ENCODE measurements at regions not wholly inside any gene's neighbourhood (a gene's known extent, or its start where the extent isn't known, plus 50 kb on each side); places are given as distances from the start of the nearest gene placed in this dataset.

- intact Hi-C loops (cut with micrococcal nuclease), result no loop called here
- Mint-ChIP-seq H3K9me3 (peaks cover 0 to 6% (median 0%) of the 10 kb centered on the region in 11 donors), H3K4me1 (no peaks in the 10 kb centered on the region), H3K4me3 (no peak overlapping the region), H3K27me3 (no peaks in the 10 kb centered on the region), H3K27ac (no peak overlapping the region), H3K36me3 (no peaks in the 10 kb centered on the region)
- no peak overlapping the region for H3K27ac ChIP-seq (ENCODE audit: low read depth, low read length)
- POLR2A ChIA-PET, result no interaction called here
- H3K4me1 ChIP-seq (ENCODE audit: control insufficient read depth in 2 of 2, insufficient read depth in 2 of 2, low read length in 2 of 2), result no peaks in the 10 kb centered on the region
- no peaks in the 10 kb centered on the region for H3K36me3 ChIP-seq (ENCODE audit: control insufficient read depth in 2 of 3, insufficient read depth in 3 of 3, low read length in 3 of 3)
- no peaks in the 10 kb centered on the region for H3K9me3 ChIP-seq (ENCODE audit: control insufficient read depth in 2 of 3, low read length in 3 of 3)
- no peak for DNase-seq
- ATAC-seq, result no peak
- CTCF ChIA-PET, result no interaction called here
- H3K27me3 ChIP-seq (ENCODE audit: control insufficient read depth in 2 of 2, insufficient read depth in 2 of 2, low read length in 2 of 2), result no peaks in the 10 kb centered on the region
- no peak overlapping the region for H3K4me3 ChIP-seq (ENCODE audit: low read length)
These were observed 199.5 kb upstream of the FAM83B start for GRCh38 chr6:54646951-54647664.

GRCh38 chr6:54654381-54654780 lies 192.2 kb upstream of the FAM83B start:
- Mint-ChIP-seq H3K4me3 (no peak overlapping the region), H3K4me1 (no peaks in the 10 kb centered on the region), H3K36me3 (no peaks in the 10 kb centered on the region), H3K9me3 (peaks cover 0 to 20% (median 4%) of the 10 kb centered on the region in 11 donors), H3K27ac (no peak overlapping the region), H3K27me3 (no peaks in the 10 kb centered on the region)
- Histone ChIP-seq H3K27ac (ENCODE audit: low read depth, low read length) (no peak overlapping the region), H3K27me3 (ENCODE audit: control insufficient read depth in 2 of 2, insufficient read depth in 2 of 2, low read length in 2 of 2) (no peaks in the 10 kb centered on the region), H3K36me3 (ENCODE audit: control insufficient read depth in 2 of 3, insufficient read depth in 3 of 3, low read length in 3 of 3) (no peaks in the 10 kb centered on the region), H3K4me1 (ENCODE audit: control insufficient read depth in 2 of 2, insufficient read depth in 2 of 2, low read length in 2 of 2) (no peaks in the 10 kb centered on the region), H3K9me3 (ENCODE audit: control insufficient read depth in 2 of 3, low read length in 3 of 3) (no peaks in the 10 kb centered on the region), H3K4me3 (ENCODE audit: low read length) (no peak overlapping the region)
- ChIA-PET POLR2A (no interaction called here), CTCF (no interaction called here)
- ATAC-seq, result no peak
- no peak for DNase-seq
- intact Hi-C loops (cut with micrococcal nuclease), result no loop called here

GRCh38 chr6:54655162-54655561 lies 191.4 kb upstream of the FAM83B start:
- H3K4me1 ChIP-seq (ENCODE audit: control insufficient read depth in 2 of 2, insufficient read depth in 2 of 2, low read length in 2 of 2), result no peaks in the 10 kb centered on the region
- no peak overlapping the region for H3K27ac Mint-ChIP-seq
- H3K4me3 ChIP-seq (ENCODE audit: low read length), result no peak overlapping the region
- H3K4me3 Mint-ChIP-seq, result no peak overlapping the region
- H3K9me3 ChIP-seq (ENCODE audit: control insufficient read depth in 2 of 3, low read length in 3 of 3), result no peaks in the 10 kb centered on the region
- H3K27ac ChIP-seq (ENCODE audit: low read depth, low read length), result no peak overlapping the region
- H3K4me1 Mint-ChIP-seq, result no peaks in the 10 kb centered on the region
- H3K36me3 Mint-ChIP-seq, result no peaks in the 10 kb centered on the region
- H3K27me3 Mint-ChIP-seq, result no peaks in the 10 kb centered on the region
- CTCF ChIA-PET, result no interaction called here
- H3K27me3 ChIP-seq (ENCODE audit: control insufficient read depth in 2 of 2, insufficient read depth in 2 of 2, low read length in 2 of 2), result no peaks in the 10 kb centered on the region
- intact Hi-C loops (cut with micrococcal nuclease), result no loop called here
- DNase-seq, result no peak
- H3K9me3 Mint-ChIP-seq, result peaks cover 0 to 20% (median 3%) of the 10 kb centered on the region in 11 donors
- ATAC-seq, result no peak
- H3K36me3 ChIP-seq (ENCODE audit: control insufficient read depth in 2 of 3, insufficient read depth in 3 of 3, low read length in 3 of 3), result no peaks in the 10 kb centered on the region
- POLR2A ChIA-PET, result no interaction called here

- no peak overlapping the region for H3K27ac ChIP-seq (ENCODE audit: low read depth, low read length)
- CTCF ChIA-PET, result no interaction called here
- Mint-ChIP-seq H3K4me1 (no peaks in the 10 kb centered on the region), H3K9me3 (peaks cover 2 to 29% (median 8%) of the 10 kb centered on the region in 11 donors), H3K36me3 (no peaks in the 10 kb centered on the region), H3K27ac (no peak overlapping the region), H3K4me3 (no peak overlapping the region), H3K27me3 (no peaks in the 10 kb centered on the region)
- no peak for ATAC-seq
- no peaks in the 10 kb centered on the region for H3K36me3 ChIP-seq (ENCODE audit: control insufficient read depth in 2 of 3, insufficient read depth in 3 of 3, low read length in 3 of 3)
- POLR2A ChIA-PET, result no interaction called here
- no peaks in the 10 kb centered on the region for H3K4me1 ChIP-seq (ENCODE audit: control insufficient read depth in 2 of 2, insufficient read depth in 2 of 2, low read length in 2 of 2)
- H3K9me3 ChIP-seq (ENCODE audit: control insufficient read depth in 2 of 3, low read length in 3 of 3), result peaks cover 0 to 6% (median 0%) of the 10 kb centered on the region in 3 experiments
- no peaks in the 10 kb centered on the region for H3K27me3 ChIP-seq (ENCODE audit: control insufficient read depth in 2 of 2, insufficient read depth in 2 of 2, low read length in 2 of 2)
- intact Hi-C loops (cut with micrococcal nuclease), result no loop called here
- no peak overlapping the region for H3K4me3 ChIP-seq (ENCODE audit: low read length)
- DNase-seq, result no peak
These were observed 181.3 kb upstream of the FAM83B start for GRCh38 chr6:54665278-54665677.

- intact Hi-C loops (cut with micrococcal nuclease), result no loop called here
- ATAC-seq (no peak), DNase-seq (no peak)
- Histone ChIP-seq H3K36me3 (ENCODE audit: control insufficient read depth in 2 of 3, insufficient read depth in 3 of 3, low read length in 3 of 3) (no peaks in the 10 kb centered on the region), H3K9me3 (ENCODE audit: control insufficient read depth in 2 of 3, low read length in 3 of 3) (no peaks in the 10 kb centered on the region), H3K4me1 (ENCODE audit: control insufficient read depth in 2 of 2, insufficient read depth in 2 of 2, low read length in 2 of 2) (no peaks in the 10 kb centered on the region), H3K4me3 (ENCODE audit: low read length) (no peak overlapping the region), H3K27me3 (ENCODE audit: control insufficient read depth in 2 of 2, insufficient read depth in 2 of 2, low read length in 2 of 2) (no peaks in the 10 kb centered on the region), H3K27ac (ENCODE audit: low read depth, low read length) (no peak overlapping the region)
- Mint-ChIP-seq H3K4me1 (no peaks in the 10 kb centered on the region), H3K4me3 (no peak overlapping the region), H3K36me3 (no peaks in the 10 kb centered on the region), H3K27ac (no peak overlapping the region), H3K9me3 (peaks cover 0 to 16% (median 0%) of the 10 kb centered on the region in 11 donors), H3K27me3 (no peaks in the 10 kb centered on the region)
- ChIA-PET CTCF (no interaction called here), POLR2A (no interaction called here)
These were observed 166.0 kb upstream of the FAM83B start for GRCh38 chr6:54680531-54680930.

GRCh38 chr6:54681267-54681666 lies 165.3 kb upstream of the FAM83B start:
- intact Hi-C loops (cut with micrococcal nuclease), result no loop called here
- ATAC-seq, result no peak
- CTCF ChIA-PET, result no interaction called here

GRCh38 chr6:54681987-54682386 lies 164.6 kb upstream of the FAM83B start:
- ATAC-seq (no peak), DNase-seq (no peak)
- CTCF ChIA-PET, result no interaction called here
- no peaks in the 10 kb centered on the region for H3K36me3 ChIP-seq (ENCODE audit: control insufficient read depth in 2 of 3, insufficient read depth in 3 of 3, low read length in 3 of 3)
- POLR2A ChIA-PET, result no interaction called here
- Mint-ChIP-seq H3K27me3 (no peaks in the 10 kb centered on the region), H3K9me3 (peaks cover 0 to 13% (median 0%) of the 10 kb centered on the region in 11 donors), H3K4me1 (no peaks in the 10 kb centered on the region), H3K4me3 (no peak overlapping the region), H3K27ac (no peak overlapping the region), H3K36me3 (no peaks in the 10 kb centered on the region)
- H3K27me3 ChIP-seq (ENCODE audit: control insufficient read depth in 2 of 2, insufficient read depth in 2 of 2, low read length in 2 of 2), result no peaks in the 10 kb centered on the region
- H3K4me1 ChIP-seq (ENCODE audit: control insufficient read depth in 2 of 2, insufficient read depth in 2 of 2, low read length in 2 of 2), result no peaks in the 10 kb centered on the region
- H3K27ac ChIP-seq (ENCODE audit: low read depth, low read length), result no peak overlapping the region
- no peaks in the 10 kb centered on the region for H3K9me3 ChIP-seq (ENCODE audit: control insufficient read depth in 2 of 3, low read length in 3 of 3)
- intact Hi-C loops (cut with micrococcal nuclease), result no loop called here
- H3K4me3 ChIP-seq (ENCODE audit: low read length), result no peak overlapping the region

More at GRCh38 chr6:54681267-54681666, 165.3 kb upstream of the FAM83B start:
- Mint-ChIP-seq H3K27me3 (no peaks in the 10 kb centered on the region), H3K27ac (no peak overlapping the region), H3K4me1 (no peaks in the 10 kb centered on the region), H3K4me3 (no peak overlapping the region), H3K36me3 (no peaks in the 10 kb centered on the region), H3K9me3 (peaks cover 0 to 16% (median 0%) of the 10 kb centered on the region in 11 donors)
- POLR2A ChIA-PET, result no interaction called here
- no peak for DNase-seq
- Histone ChIP-seq H3K27me3 (ENCODE audit: control insufficient read depth in 2 of 2, insufficient read depth in 2 of 2, low read length in 2 of 2) (no peaks in the 10 kb centered on the region), H3K36me3 (ENCODE audit: control insufficient read depth in 2 of 3, insufficient read depth in 3 of 3, low read length in 3 of 3) (no peaks in the 10 kb centered on the region), H3K27ac (ENCODE audit: low read depth, low read length) (no peak overlapping the region), H3K4me3 (ENCODE audit: low read length) (no peak overlapping the region), H3K4me1 (ENCODE audit: control insufficient read depth in 2 of 2, insufficient read depth in 2 of 2, low read length in 2 of 2) (no peaks in the 10 kb centered on the region), H3K9me3 (ENCODE audit: control insufficient read depth in 2 of 3, low read length in 3 of 3) (no peaks in the 10 kb centered on the region)
